PC-9 (cell line): ENCODE measurements at regions not wholly inside any gene's neighbourhood (a gene's known extent, or its start where the extent isn't known, plus 50 kb on each side); places are given as distances from the start of the nearest gene placed in this dataset.

Source experiments
- BruUV-seq: library from RNA; stranded (reverse); fragments of 400-500 nt; replicated peaks from 2 replicates; lab custom pipeline; 2021; lab: Mats Ljungman, UMichigan
- CTCF ChIA-PET: fragments of 300-600 bp; sonication (Branson Sonifier 250); formaldehyde crosslinking; loops from one replicate; lab custom pipeline; 2022; ENCODE audit warnings: antibody characterized with exemption; lab: Charles Lee
- POLR2A ChIA-PET: fragments of 300-600 bp; sonication (Branson Sonifier 250); formaldehyde crosslinking; loops from one replicate; lab custom pipeline; 2022; ENCODE audit warnings: antibody characterized with exemption; ENCODE audit not compliant: unreplicated experiment; lab: Charles Lee
- DNase-seq, 2 experiments: peaks; one replicate each; pipeline versions ENCODE4 v3.0.0 to v3.0.0-alpha.2; 2015 to 2022; ENCODE audit warnings: mixed read lengths in 1 of 2
- H2AFZ ChIP-seq: fragments of 200-600 bp; sonication (generic); 2 replicates; pipeline ENCODE4 v1.8.1; 2017; ENCODE audit warnings: antibody characterized with exemption
- H3F3A ChIP-seq: fragments of 200-600 bp; sonication (generic); 2 replicates; pipeline ENCODE4 v1.8.1; 2017; ENCODE audit warnings: antibody characterized with exemption, mild to moderate bottlenecking, low read depth; ENCODE audit not compliant: insufficient read depth
- H3K27ac ChIP-seq: fragments of 200-600 bp; sonication (generic); 2 replicates; pipeline ENCODE4 v1.6.1; 2016; ENCODE audit warnings: mixed run types
- H3K27me3 ChIP-seq: fragments of 200-600 bp; sonication (generic); 2 replicates; pipeline ENCODE4 v1.6.1; 2016; ENCODE audit warnings: low read depth, mixed run types; ENCODE audit not compliant: insufficient read depth
- H3K36me3 ChIP-seq: fragments of 200-600 bp; sonication (generic); 2 replicates; pipeline ENCODE4 v1.6.1; 2016; ENCODE audit warnings: low read depth, mixed run types
- H3K4me1 ChIP-seq: fragments of 200-600 bp; sonication (generic); replicated peaks from 2 replicates; pipeline ENCODE4 v1.6.1; 2016; ENCODE audit warnings: mixed run types; ENCODE audit not compliant: insufficient read depth
- H3K4me2 ChIP-seq: fragments of 200-600 bp; sonication (generic); 2 replicates; pipeline ENCODE4 v1.6.1; 2017; ENCODE audit warnings: mixed run types
- H3K4me3 ChIP-seq: fragments of 200-600 bp; sonication (generic); 2 replicates; pipeline ENCODE4 v1.6.1; 2016; ENCODE audit warnings: mixed run types
- H3K79me2 ChIP-seq: fragments of 200-600 bp; sonication (generic); 2 replicates; pipeline ENCODE4 v1.6.1; 2017; ENCODE audit warnings: low read depth, mixed run types
- H3K9me2 ChIP-seq: fragments of 200-600 bp; sonication (generic); 2 replicates; pipeline ENCODE4 v1.8.1; 2017; ENCODE audit warnings: mild to moderate bottlenecking; ENCODE audit not compliant: insufficient read depth
- H3K9me3 ChIP-seq: fragments of 200-600 bp; sonication (generic); 2 replicates; pipeline ENCODE4 v1.8.1; 2016; ENCODE audit warnings: low read depth; ENCODE audit not compliant: insufficient read depth
- H4K20me1 ChIP-seq: fragments of 200-600 bp; sonication (generic); 2 replicates; pipeline ENCODE4 v1.8.1; 2017; ENCODE audit not compliant: insufficient read depth
- CTCF ChIP-seq: fragments of 200-600 bp; sonication (generic); conservative IDR thresholded peaks from 2 replicates; pipeline ENCODE4 v1.6.1; 2017; ENCODE audit warnings: mixed run types, antibody characterized with exemption, mild to moderate bottlenecking, moderate library complexity
- EZH2 ChIP-seq: fragments of 200-600 bp; sonication (generic); IDR thresholded peaks from 2 replicates; pipeline ENCODE4 v1.8.0; 2017; ENCODE audit warnings: antibody characterized with exemption, low read depth
- intact Hi-C: fragments of 100-400 bp; cut with micrococcal nuclease; formaldehyde crosslinking; loops from one replicate; pipeline ENCODE4 v1.10.0; 2022; ENCODE audit not compliant: unreplicated experiment

DNA sequence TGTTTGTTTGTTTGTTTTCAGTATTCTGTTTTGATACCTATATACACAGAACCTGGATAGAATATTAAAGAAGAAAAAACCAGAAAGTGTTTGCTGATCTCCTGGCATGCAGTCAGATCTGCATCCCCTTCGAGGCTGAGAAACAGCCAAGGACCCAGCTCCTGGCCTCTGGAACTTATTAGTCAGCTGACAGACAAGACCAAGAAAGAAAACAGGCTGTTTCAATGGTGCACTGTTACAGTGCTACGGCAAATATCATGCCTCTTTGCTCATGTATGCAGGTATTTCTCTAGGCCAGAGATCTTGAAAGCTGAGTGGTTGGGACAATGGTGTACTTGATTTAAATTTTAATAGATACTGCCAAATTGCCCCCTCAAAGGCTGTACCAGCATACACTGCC, 95.0 kb downstream of the C5orf15 start:
- TF ChIP-seq CTCF = no peak
- Histone ChIP-seq H3F3A (peaks cover 18% of the 10 kb centered on the region; the same call in 1 of the 2 replicates), H3K79me2 (no peaks in the 10 kb centered on the region), H3K4me2 (no peak overlapping the region), H3K36me3 (no peaks in the 10 kb centered on the region), H3K27ac (peak overlapping the region; percentile 54), H3K4me3 (no peak overlapping the region), H3K4me1 (peaks cover 40% of the 10 kb centered on the region), H3K9me3 (peaks cover 22% of the 10 kb centered on the region), H4K20me1 (no peaks in the 10 kb centered on the region), H3K9me2 (no peaks in the 10 kb centered on the region), H2AFZ (no peak overlapping the region), H3K27me3 (no peaks in the 10 kb centered on the region)
- no TSS peak for BruUV-seq
- POLR2A ChIA-PET = no interaction called here
- intact Hi-C loops = no loop called here
- CTCF ChIA-PET = no interaction called here
- no peak for DNase-seq

DNA sequence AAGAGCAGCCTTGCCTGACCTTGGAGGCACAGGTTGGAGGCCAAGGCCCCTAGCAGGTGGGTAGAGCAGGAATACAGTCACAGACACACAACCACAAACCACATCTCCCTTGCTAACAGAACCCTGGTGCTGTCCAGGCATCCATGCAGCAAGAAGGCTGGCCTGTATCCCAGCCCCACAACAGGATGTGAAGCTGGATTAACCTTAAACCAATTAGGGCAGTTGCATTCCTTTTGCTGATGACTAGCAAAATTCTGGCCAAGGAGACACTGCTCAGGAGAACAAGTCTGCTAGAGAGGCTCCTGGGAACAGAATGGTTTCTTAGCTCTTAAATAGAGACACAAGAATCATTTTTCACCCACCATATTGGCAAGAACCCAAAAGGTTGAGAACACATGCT, 97.8 kb downstream of the C5orf15 start:
- Histone ChIP-seq H3K79me2 (no peaks in the 10 kb centered on the region), H3K9me2 (no peaks in the 10 kb centered on the region), H3K4me2 (no peak overlapping the region), H3K36me3 (no peaks in the 10 kb centered on the region), H2AFZ (no peak overlapping the region), H3K4me1 (peaks cover 23% of the 10 kb centered on the region), H3F3A (peaks cover 8% of the 10 kb centered on the region; the same call in 1 of the 2 replicates), H4K20me1 (no peaks in the 10 kb centered on the region), H3K9me3 (peaks cover 22% of the 10 kb centered on the region), H3K4me3 (no peak overlapping the region), H3K27ac (no peak overlapping the region), H3K27me3 (no peaks in the 10 kb centered on the region)
- ChIA-PET POLR2A (no interaction called here), CTCF (interaction anchor here (0.6 kb wide), 1 partner anchor 15 kb away, joined by 3 read pairs; no protein-coding TSS in a partner anchor)
- intact Hi-C loops = no loop called here
- BruUV-seq = no TSS peak
- no peak for TF ChIP-seq EZH2
- TF ChIP-seq CTCF = no peak
- DNase-seq = peak in 1 of 2 experiments; percentile 46

- Histone ChIP-seq H3K36me3 (no peaks in the 10 kb centered on the region), H4K20me1 (no peaks in the 10 kb centered on the region), H2AFZ (no peak overlapping the region), H3K27me3 (no peaks in the 10 kb centered on the region), H3K4me1 (peaks cover 17% of the 10 kb centered on the region), H3K4me2 (no peak overlapping the region), H3F3A (peaks cover 8% of the 10 kb centered on the region; the same call in 1 of the 2 replicates), H3K4me3 (no peak overlapping the region), H3K9me2 (no peaks in the 10 kb centered on the region), H3K79me2 (no peaks in the 10 kb centered on the region), H3K27ac (no peak overlapping the region), H3K9me3 (peaks cover 14% of the 10 kb centered on the region)
- no peak for TF ChIP-seq EZH2
- no peak for TF ChIP-seq CTCF
- intact Hi-C loops = loop anchor here (2.0 kb wide), 1 partner anchor 317 kb away; no protein-coding TSS in a partner anchor
- ChIA-PET CTCF (interaction anchor here (0.6 kb wide), 2 partner anchors 380 to 553 kb away, joined by 3 read pairs; no protein-coding TSS in a partner anchor), POLR2A (no interaction called here)
- BruUV-seq = no TSS peak
- no peak for DNase-seq
These were observed 98.7 kb downstream of the C5orf15 start for GRCh38 chr5:133869519-133870335.
